Neural progenitor cell (in vitro differentiated cells): ENCODE measurements at regions not wholly inside any gene's neighbourhood (a gene's known extent, or its start where the extent isn't known, plus 50 kb on each side); places are given as distances from the start of the nearest gene placed in this dataset.

ENCODE experiments used
- DNase-seq: peaks from one replicate; pipeline ENCODE4 v3.0.0-alpha.2; 2016; ENCODE audit warnings: low spot score
- H2AFZ ChIP-seq: fragments of 200-600 bp; sonication (generic); replicated peaks from 2 replicates; pipeline ENCODE4 v1.6.1; 2016; ENCODE audit warnings: antibody characterized with exemption
- H3F3A ChIP-seq: fragments of 200-600 bp; sonication (generic); 2 replicates; pipeline ENCODE4 v1.6.1; 2016; ENCODE audit warnings: antibody characterized with exemption, low read depth
- H3K27ac ChIP-seq: fragments of 200-600 bp; sonication (generic); 2 replicates; pipeline ENCODE4 v1.5.1; 2016; ENCODE audit warnings: mild to moderate bottlenecking
- H3K27me3 ChIP-seq: fragments of 200-600 bp; sonication (generic); 2 replicates; pipeline ENCODE4 v1.6.1; 2016; ENCODE audit warnings: mild to moderate bottlenecking, moderate library complexity
- H3K36me3 ChIP-seq: fragments of 200-600 bp; sonication (generic); 2 replicates; pipeline ENCODE4 v1.5.1; 2016
- H3K4me1 ChIP-seq: fragments of 200-600 bp; sonication (generic); 2 replicates; pipeline ENCODE4 v1.6.1; 2016; ENCODE audit warnings: mixed run types
- H3K4me2 ChIP-seq: fragments of 200-600 bp; sonication (generic); 2 replicates; pipeline ENCODE4 v1.6.1; 2016
- H3K4me3 ChIP-seq: fragments of 200-600 bp; sonication (generic); 2 replicates; pipeline ENCODE4 v1.5.1; 2016
- H3K79me2 ChIP-seq: fragments of 200-600 bp; sonication (generic); 2 replicates; pipeline ENCODE4 v1.6.1; 2016; ENCODE audit warnings: low read depth
- H3K9ac ChIP-seq: fragments of 200-600 bp; sonication (generic); 2 replicates; pipeline ENCODE4 v1.6.1; 2016
- H3K9me3 ChIP-seq: fragments of 200-600 bp; sonication (generic); 2 replicates; pipeline ENCODE4 v1.5.1; 2016; ENCODE audit warnings: low read depth
- H4K20me1 ChIP-seq: fragments of 200-600 bp; sonication (generic); 2 replicates; pipeline ENCODE4 v1.6.1; 2016; ENCODE audit warnings: low read depth
- H3K27ac Mint-ChIP-seq: 3 replicates; pipeline ENCODE4 v1.8.0; 2021; ENCODE audit warnings: mixed read lengths
- H3K27me3 Mint-ChIP-seq: 2 replicates; pipeline ENCODE4 v1.8.0; 2022; ENCODE audit warnings: low read depth, mild to moderate bottlenecking, inconsistent platforms, moderate library complexity, mixed read lengths; ENCODE audit not compliant: insufficient read depth
- H3K36me3 Mint-ChIP-seq: 3 replicates; pipeline ENCODE4 v1.8.0; 2021; ENCODE audit warnings: mixed read lengths
- H3K4me1 Mint-ChIP-seq: 3 replicates; pipeline ENCODE4 v1.8.0; 2021; ENCODE audit warnings: mixed read lengths
- H3K4me3 Mint-ChIP-seq: 3 replicates; pipeline ENCODE4 v1.8.0; 2021; ENCODE audit warnings: mild to moderate bottlenecking, moderate library complexity, mixed read lengths
- H3K9me3 Mint-ChIP-seq: 3 replicates; pipeline ENCODE4 v1.8.0; 2020; ENCODE audit warnings: mixed read lengths
- EZH2 ChIP-seq: fragments of 200-600 bp; sonication (generic); IDR thresholded peaks from 2 replicates; pipeline ENCODE4 v1.6.1; 2017; ENCODE audit warnings: antibody characterized with exemption, mild to moderate bottlenecking, moderate library complexity
- EZH2phosphoT487 ChIP-seq: fragments of 200-600 bp; sonication (generic); IDR thresholded peaks from 2 replicates; pipeline ENCODE4 v1.6.1; 2017; ENCODE audit warnings: antibody characterized with exemption
- TF ChIP-seq, protein P1 (sequence below): fragments of 200-600 bp; sonication (generic); IDR thresholded peaks from 2 replicates; pipeline ENCODE4 v1.5.1; 2017; ENCODE audit warnings: antibody characterized with exemption, mild to moderate bottlenecking

- H3F3A ChIP-seq: peaks cover 21% of the 10 kb centered on the region
- H3K4me1 ChIP-seq: peaks cover 12% of the 10 kb centered on the region
- DNase-seq: no peak
- no peaks in the 10 kb centered on the region for H4K20me1 ChIP-seq
- H3K4me1 Mint-ChIP-seq: peaks cover 29% of the 10 kb centered on the region
- no peaks in the 10 kb centered on the region for H3K36me3 Mint-ChIP-seq
- no peak overlapping the region for H2AFZ ChIP-seq
- H3K27me3 Mint-ChIP-seq: peaks cover 12% of the 10 kb centered on the region
- no peak overlapping the region for H3K9ac ChIP-seq
- no peak overlapping the region for H3K4me2 ChIP-seq
- peaks cover 14% of the 10 kb centered on the region for H3K9me3 Mint-ChIP-seq
- H3K27ac Mint-ChIP-seq: no peak overlapping the region
- H3K36me3 ChIP-seq: no peaks in the 10 kb centered on the region
- H3K9me3 ChIP-seq: no peaks in the 10 kb centered on the region
- H3K79me2 ChIP-seq: no peaks in the 10 kb centered on the region
- no peak for TF ChIP-seq EZH2
- TF ChIP-seq, protein P1, sequence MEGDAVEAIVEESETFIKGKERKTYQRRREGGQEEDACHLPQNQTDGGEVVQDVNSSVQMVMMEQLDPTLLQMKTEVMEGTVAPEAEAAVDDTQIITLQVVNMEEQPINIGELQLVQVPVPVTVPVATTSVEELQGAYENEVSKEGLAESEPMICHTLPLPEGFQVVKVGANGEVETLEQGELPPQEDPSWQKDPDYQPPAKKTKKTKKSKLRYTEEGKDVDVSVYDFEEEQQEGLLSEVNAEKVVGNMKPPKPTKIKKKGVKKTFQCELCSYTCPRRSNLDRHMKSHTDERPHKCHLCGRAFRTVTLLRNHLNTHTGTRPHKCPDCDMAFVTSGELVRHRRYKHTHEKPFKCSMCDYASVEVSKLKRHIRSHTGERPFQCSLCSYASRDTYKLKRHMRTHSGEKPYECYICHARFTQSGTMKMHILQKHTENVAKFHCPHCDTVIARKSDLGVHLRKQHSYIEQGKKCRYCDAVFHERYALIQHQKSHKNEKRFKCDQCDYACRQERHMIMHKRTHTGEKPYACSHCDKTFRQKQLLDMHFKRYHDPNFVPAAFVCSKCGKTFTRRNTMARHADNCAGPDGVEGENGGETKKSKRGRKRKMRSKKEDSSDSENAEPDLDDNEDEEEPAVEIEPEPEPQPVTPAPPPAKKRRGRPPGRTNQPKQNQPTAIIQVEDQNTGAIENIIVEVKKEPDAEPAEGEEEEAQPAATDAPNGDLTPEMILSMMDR: no peak
- TF ChIP-seq EZH2phosphoT487: no peak
- no peak overlapping the region for H3K4me3 ChIP-seq
- H3K27ac ChIP-seq: no peak overlapping the region
- H3K4me3 Mint-ChIP-seq: no peak overlapping the region
- H3K27me3 ChIP-seq: peaks cover 65% of the 10 kb centered on the region
These were observed 69.5 kb downstream of the IGLL5 start for GRCh38 chr22:22957090-22957489.

DNA sequence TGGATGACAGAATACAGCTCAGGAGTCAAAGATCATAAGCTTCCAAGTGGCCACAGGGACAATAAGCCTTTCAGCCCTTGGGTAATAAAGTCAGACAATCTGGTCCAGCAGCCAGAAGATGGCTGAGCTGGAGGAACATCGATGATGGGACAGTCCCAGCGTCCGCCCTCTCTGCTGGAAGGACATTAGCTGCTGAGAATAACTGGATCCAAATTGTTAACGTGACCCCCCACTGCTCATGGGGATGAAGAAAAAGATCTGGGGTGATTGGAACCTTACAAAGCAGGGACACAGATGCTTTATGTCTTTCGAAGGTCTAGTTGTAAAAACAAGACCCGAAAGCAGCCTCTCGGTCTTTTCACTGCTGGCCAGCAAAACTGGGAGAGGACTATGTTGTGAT lies 71.0 kb downstream of the IGLL5 start:
- no peaks in the 10 kb centered on the region for H3K36me3 ChIP-seq
- H3K4me3 ChIP-seq: no peak overlapping the region
- TF ChIP-seq EZH2phosphoT487 (no peak), EZH2 (no peak)
- TF ChIP-seq, protein P1: no peak
- peaks cover 7% of the 10 kb centered on the region for H3K27me3 Mint-ChIP-seq
- DNase-seq: no peak
- no peaks in the 10 kb centered on the region for H3K79me2 ChIP-seq
- no peak overlapping the region for H3K27ac Mint-ChIP-seq
- H3K4me1 ChIP-seq: peaks cover 6% of the 10 kb centered on the region
- H3K27ac ChIP-seq: no peak overlapping the region
- H2AFZ ChIP-seq: no peak overlapping the region
- no peak overlapping the region for H3K9ac ChIP-seq
- peaks cover 17% of the 10 kb centered on the region for H3F3A ChIP-seq
- peaks cover 20% of the 10 kb centered on the region for H3K4me1 Mint-ChIP-seq
- H3K4me3 Mint-ChIP-seq: no peak overlapping the region
- H4K20me1 ChIP-seq: no peaks in the 10 kb centered on the region
- peaks cover 16% of the 10 kb centered on the region for H3K9me3 Mint-ChIP-seq
- H3K36me3 Mint-ChIP-seq: no peaks in the 10 kb centered on the region
- H3K27me3 ChIP-seq: peaks cover 49% of the 10 kb centered on the region
- no peak overlapping the region for H3K4me2 ChIP-seq
- H3K9me3 ChIP-seq: no peaks in the 10 kb centered on the region

- Histone ChIP-seq H4K20me1 (no peaks in the 10 kb centered on the region), H3K4me3 (no peak overlapping the region), H3K79me2 (no peaks in the 10 kb centered on the region), H3K27ac (no peak overlapping the region), H3K27me3 (peaks cover 49% of the 10 kb centered on the region), H3F3A (peaks cover 11% of the 10 kb centered on the region), H3K4me1 (no peaks in the 10 kb centered on the region), H3K36me3 (no peaks in the 10 kb centered on the region), H2AFZ (peak overlapping the region; percentile 38), H3K9ac (no peak overlapping the region), H3K9me3 (no peaks in the 10 kb centered on the region), H3K4me2 (no peak overlapping the region)
- Mint-ChIP-seq H3K4me3 (no peak overlapping the region), H3K27me3 (peaks cover 7% of the 10 kb centered on the region), H3K36me3 (no peaks in the 10 kb centered on the region), H3K4me1 (peaks cover 15% of the 10 kb centered on the region), H3K27ac (no peak overlapping the region), H3K9me3 (peaks cover 21% of the 10 kb centered on the region)
- no peak for TF ChIP-seq EZH2
- TF ChIP-seq EZH2phosphoT487: no peak
- TF ChIP-seq, protein P1: peak; percentile 99
- DNase-seq: peak; percentile 89
These were observed 71.7 kb downstream of the IGLL5 start for GRCh38 chr22:22959147-22959827.
